ENCODE measurements at regions not wholly inside any gene's neighbourhood (a gene's known extent, or its start where the extent isn't known, plus 50 kb on each side); places are given as distances from the start of the nearest gene placed in this dataset.

GRCh38 chr16:54545854-54546511, 259.4 kb upstream of the IRX3 start:
- TF ChIP-seq POLR2A (IDR thresholded peaks at IDR 0.05; ENCODE audit: extremely low read depth, insufficient read length) (no peak), MAX (IDR thresholded peaks at IDR 0.05; ENCODE audit: low read depth, low read length) (no peak)
- TF ChIP-seq, protein P1, sequence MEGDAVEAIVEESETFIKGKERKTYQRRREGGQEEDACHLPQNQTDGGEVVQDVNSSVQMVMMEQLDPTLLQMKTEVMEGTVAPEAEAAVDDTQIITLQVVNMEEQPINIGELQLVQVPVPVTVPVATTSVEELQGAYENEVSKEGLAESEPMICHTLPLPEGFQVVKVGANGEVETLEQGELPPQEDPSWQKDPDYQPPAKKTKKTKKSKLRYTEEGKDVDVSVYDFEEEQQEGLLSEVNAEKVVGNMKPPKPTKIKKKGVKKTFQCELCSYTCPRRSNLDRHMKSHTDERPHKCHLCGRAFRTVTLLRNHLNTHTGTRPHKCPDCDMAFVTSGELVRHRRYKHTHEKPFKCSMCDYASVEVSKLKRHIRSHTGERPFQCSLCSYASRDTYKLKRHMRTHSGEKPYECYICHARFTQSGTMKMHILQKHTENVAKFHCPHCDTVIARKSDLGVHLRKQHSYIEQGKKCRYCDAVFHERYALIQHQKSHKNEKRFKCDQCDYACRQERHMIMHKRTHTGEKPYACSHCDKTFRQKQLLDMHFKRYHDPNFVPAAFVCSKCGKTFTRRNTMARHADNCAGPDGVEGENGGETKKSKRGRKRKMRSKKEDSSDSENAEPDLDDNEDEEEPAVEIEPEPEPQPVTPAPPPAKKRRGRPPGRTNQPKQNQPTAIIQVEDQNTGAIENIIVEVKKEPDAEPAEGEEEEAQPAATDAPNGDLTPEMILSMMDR (IDR thresholded peaks at IDR 0.05; ENCODE audit: low read depth, low read length): no peak
